Astrocyte of the spinal cord (primary cell): ENCODE measurements at regions not wholly inside any gene's neighbourhood (a gene's known extent, or its start where the extent isn't known, plus 50 kb on each side); places are given as distances from the start of the nearest gene placed in this dataset.
A peak's percentile ranks its signal among the peaks of the same experiment; 100 is the strongest.

Source experiments
- DNase-seq: peaks from one replicate; pipeline ENCODE4 v3.0.0; 2011; ENCODE audit warnings: low read depth, low spot score
- H3K4me3 ChIP-seq: 2 replicates; pipeline ENCODE4 v1.5.1; 2011; ENCODE audit warnings: low read depth, mild to moderate bottlenecking, low read length, moderate library complexity
- in situ Hi-C: cut with HindIII; loops from 2 replicates; pipeline ENCODE4 v1.10.0; 2017; ENCODE audit warnings: low sequenced_read_pairs
- TF ChIP-seq, protein P1 (sequence below): IDR thresholded peaks from 2 replicates; pipeline ENCODE4 v1.5.1; 2012; ENCODE audit warnings: low read depth, mild to moderate bottlenecking, low read length, inconsistent platforms

- no peak for DNase-seq
- TF ChIP-seq, protein P1, sequence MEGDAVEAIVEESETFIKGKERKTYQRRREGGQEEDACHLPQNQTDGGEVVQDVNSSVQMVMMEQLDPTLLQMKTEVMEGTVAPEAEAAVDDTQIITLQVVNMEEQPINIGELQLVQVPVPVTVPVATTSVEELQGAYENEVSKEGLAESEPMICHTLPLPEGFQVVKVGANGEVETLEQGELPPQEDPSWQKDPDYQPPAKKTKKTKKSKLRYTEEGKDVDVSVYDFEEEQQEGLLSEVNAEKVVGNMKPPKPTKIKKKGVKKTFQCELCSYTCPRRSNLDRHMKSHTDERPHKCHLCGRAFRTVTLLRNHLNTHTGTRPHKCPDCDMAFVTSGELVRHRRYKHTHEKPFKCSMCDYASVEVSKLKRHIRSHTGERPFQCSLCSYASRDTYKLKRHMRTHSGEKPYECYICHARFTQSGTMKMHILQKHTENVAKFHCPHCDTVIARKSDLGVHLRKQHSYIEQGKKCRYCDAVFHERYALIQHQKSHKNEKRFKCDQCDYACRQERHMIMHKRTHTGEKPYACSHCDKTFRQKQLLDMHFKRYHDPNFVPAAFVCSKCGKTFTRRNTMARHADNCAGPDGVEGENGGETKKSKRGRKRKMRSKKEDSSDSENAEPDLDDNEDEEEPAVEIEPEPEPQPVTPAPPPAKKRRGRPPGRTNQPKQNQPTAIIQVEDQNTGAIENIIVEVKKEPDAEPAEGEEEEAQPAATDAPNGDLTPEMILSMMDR: no peak
- in situ Hi-C loops: no loop called here
- H3K4me3 ChIP-seq: no peak overlapping the region
These were observed 105.6 kb downstream of the LIPG start for GRCh38 chr18:49667462-49667861.

- in situ Hi-C loops: no loop called here
- H3K4me3 ChIP-seq: no peak overlapping the region
- TF ChIP-seq, protein P1: no peak
- peak; percentile 37 for DNase-seq
These were observed 104.4 kb downstream of the LIPG start for GRCh38 chr18:49666045-49666775.

- no peak overlapping the region for H3K4me3 ChIP-seq
- TF ChIP-seq, protein P1: no peak
- no peak for DNase-seq
- in situ Hi-C loops: no loop called here
These were observed 102.3 kb downstream of the LIPG start for GRCh38 chr18:49663899-49664890.

GRCh38 chr18:49662506-49662905, 100.6 kb downstream of the LIPG start:
- H3K4me3 ChIP-seq: no peak overlapping the region
- in situ Hi-C loops: no loop called here
- DNase-seq: no peak
- TF ChIP-seq, protein P1: no peak

GRCh38 chr18:49658823-49659404, 97.1 kb downstream of the LIPG start:
- H3K4me3 ChIP-seq: no peak overlapping the region
- DNase-seq: no peak
- TF ChIP-seq, protein P1: no peak
- in situ Hi-C loops: no loop called here

DNA sequence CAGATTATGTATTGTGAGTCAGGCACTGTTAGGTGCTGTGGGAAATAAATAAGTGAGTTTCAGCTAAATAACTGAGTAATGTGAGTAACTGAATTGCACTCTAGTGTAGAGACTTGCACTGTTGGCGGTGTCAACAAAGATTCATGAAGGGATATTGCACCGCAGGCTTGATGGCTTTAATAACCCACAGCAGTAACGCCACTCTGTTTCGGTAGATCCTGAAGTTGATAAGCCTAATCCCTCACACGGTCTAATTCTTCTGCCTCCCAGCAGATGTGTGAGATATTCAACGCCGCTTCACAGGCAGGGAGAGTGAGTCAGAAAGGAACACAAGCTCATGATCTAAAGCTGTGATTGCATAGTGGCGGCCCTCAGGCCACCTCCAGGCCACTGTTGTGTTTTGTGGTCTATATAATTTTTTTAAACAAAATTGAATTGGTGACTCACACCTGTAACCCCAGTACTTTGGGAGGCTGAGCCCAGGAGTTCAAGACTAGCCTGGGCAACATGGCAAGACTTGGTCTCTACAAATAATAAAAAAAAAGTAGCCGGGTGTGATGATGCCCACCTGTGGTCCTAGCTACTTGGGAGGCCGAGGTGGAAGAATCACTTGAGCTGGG, 94.3 kb downstream of the LIPG start:
- in situ Hi-C loops: no loop called here
- TF ChIP-seq, protein P1: no peak
- peak; percentile 90 for DNase-seq
- H3K4me3 ChIP-seq: no peak overlapping the region
